ENCODE measurements at regions not wholly inside any gene's neighbourhood (a gene's known extent, or its start where the extent isn't known, plus 50 kb on each side); places are given as distances from the start of the nearest gene placed in this dataset.

GRCh38 chr22:49446759-49447710, 380.6 kb downstream of the BRD1 start:
- no peak for DNase-seq (ENCODE audit: low spot score)
- Histone ChIP-seq H3K4me1 (ENCODE audit: insufficient read depth, poor library complexity, severe bottlenecking) (no peaks in the 10 kb centered on the region), H3K27me3 (ENCODE audit: insufficient read depth, poor library complexity, severe bottlenecking) (peaks cover 18% of the 10 kb centered on the region), H3K4me3 (ENCODE audit: severe bottlenecking) (no peak overlapping the region), H3K9me3 (ENCODE audit: severe bottlenecking) (no peaks in the 10 kb centered on the region), H3K27ac (ENCODE audit: poor library complexity, severe bottlenecking) (no peak overlapping the region), H3K36me3 (ENCODE audit: low read depth) (no peaks in the 10 kb centered on the region)
- no peak for ATAC-seq (ENCODE audit: low read depth)
- no peak for TF ChIP-seq CTCF (IDR thresholded peaks at IDR 0.05; ENCODE audit: poor library complexity, severe bottlenecking)

- ATAC-seq (ENCODE audit: low read depth): no peak
Observed at GRCh38 chr22:49446145-49446758, 381.4 kb downstream of the BRD1 start.

GRCh38 chr22:49444781-49445180, 382.9 kb downstream of the BRD1 start:
- H3K4me1 ChIP-seq (ENCODE audit: insufficient read depth, poor library complexity, severe bottlenecking): no peaks in the 10 kb centered on the region
- ATAC-seq (ENCODE audit: low read depth) (no peak), DNase-seq (ENCODE audit: low spot score) (no peak)
- no peaks in the 10 kb centered on the region for H3K36me3 ChIP-seq (ENCODE audit: low read depth)
- TF ChIP-seq CTCF (IDR thresholded peaks at IDR 0.05; ENCODE audit: poor library complexity, severe bottlenecking): no peak
- H3K4me3 ChIP-seq (ENCODE audit: severe bottlenecking): no peak overlapping the region
- no peaks in the 10 kb centered on the region for H3K9me3 ChIP-seq (ENCODE audit: severe bottlenecking)
- no peak overlapping the region for H3K27ac ChIP-seq (ENCODE audit: poor library complexity, severe bottlenecking)
- H3K27me3 ChIP-seq (ENCODE audit: insufficient read depth, poor library complexity, severe bottlenecking): peaks cover 12% of the 10 kb centered on the region

More at GRCh38 chr22:49446145-49446758, 381.4 kb downstream of the BRD1 start:
- H3K27me3 ChIP-seq (ENCODE audit: insufficient read depth, poor library complexity, severe bottlenecking): peaks cover 18% of the 10 kb centered on the region
- no peaks in the 10 kb centered on the region for H3K4me1 ChIP-seq (ENCODE audit: insufficient read depth, poor library complexity, severe bottlenecking)
- H3K27ac ChIP-seq (ENCODE audit: poor library complexity, severe bottlenecking): no peak overlapping the region
- H3K36me3 ChIP-seq (ENCODE audit: low read depth): no peaks in the 10 kb centered on the region
- no peaks in the 10 kb centered on the region for H3K9me3 ChIP-seq (ENCODE audit: severe bottlenecking)
- TF ChIP-seq CTCF (IDR thresholded peaks at IDR 0.05; ENCODE audit: poor library complexity, severe bottlenecking): no peak
- DNase-seq (ENCODE audit: low spot score): no peak
- H3K4me3 ChIP-seq (ENCODE audit: severe bottlenecking): no peak overlapping the region

GRCh38 chr22:49440931-49441330, 386.7 kb downstream of the BRD1 start:
- ATAC-seq (ENCODE audit: low read depth) (no peak), DNase-seq (ENCODE audit: low spot score) (no peak)
- Histone ChIP-seq H3K4me3 (ENCODE audit: severe bottlenecking) (no peak overlapping the region), H3K27ac (ENCODE audit: poor library complexity, severe bottlenecking) (no peak overlapping the region), H3K4me1 (ENCODE audit: insufficient read depth, poor library complexity, severe bottlenecking) (no peaks in the 10 kb centered on the region), H3K9me3 (ENCODE audit: severe bottlenecking) (no peaks in the 10 kb centered on the region), H3K36me3 (ENCODE audit: low read depth) (no peaks in the 10 kb centered on the region), H3K27me3 (ENCODE audit: insufficient read depth, poor library complexity, severe bottlenecking) (no peaks in the 10 kb centered on the region)
- no peak for TF ChIP-seq CTCF (IDR thresholded peaks at IDR 0.05; ENCODE audit: poor library complexity, severe bottlenecking)
